ACC112 (cell line): ENCODE measurements at regions not wholly inside any gene's neighbourhood (a gene's known extent, or its start where the extent isn't known, plus 50 kb on each side); places are given as distances from the start of the nearest gene placed in this dataset.

Experiments
- H2AFZ ChIP-seq: fragments of 200-600 bp; sonication (generic); one replicate; pipeline ENCODE4 v1.6.0; 2017; ENCODE audit warnings: antibody characterized with exemption, low read length; ENCODE audit not compliant: unreplicated experiment
- H3K27ac ChIP-seq: fragments of 200-600 bp; sonication (generic); 2 replicates; pipeline ENCODE4 v1.5.1; 2014; ENCODE audit warnings: low read depth, mild to moderate bottlenecking, antibody characterized with exemption, low read length, moderate library complexity
- H3K27me3 ChIP-seq: fragments of 200-600 bp; sonication (generic); 2 replicates; pipeline ENCODE4 v1.6.1; 2014; ENCODE audit warnings: mild to moderate bottlenecking, antibody characterized with exemption, low read length, moderate library complexity, mixed read lengths; ENCODE audit not compliant: insufficient read depth
- H3K36me3 ChIP-seq: fragments of 200-600 bp; sonication (generic); 2 replicates; pipeline ENCODE4 v1.6.1; 2016; ENCODE audit warnings: mild to moderate bottlenecking, antibody characterized with exemption, low read length, moderate library complexity, mixed read lengths; ENCODE audit not compliant: insufficient read depth
- H3K4me1 ChIP-seq: fragments of 200-600 bp; sonication (generic); one replicate; pipeline ENCODE4 v1.6.1; 2016; ENCODE audit warnings: low read length, mixed read lengths; ENCODE audit not compliant: insufficient read depth, unreplicated experiment, control insufficient read depth
- H3K4me3 ChIP-seq: fragments of 200-600 bp; sonication (generic); 2 replicates; pipeline ENCODE4 v1.5.1; 2014; ENCODE audit warnings: mild to moderate bottlenecking, low read depth, low read length
- H3K79me2 ChIP-seq: fragments of 200-600 bp; sonication (generic); one replicate; pipeline ENCODE4 v1.6.0; 2016; ENCODE audit warnings: low read length; ENCODE audit not compliant: control insufficient read depth, unreplicated experiment, insufficient read depth

GRCh38 chr2:75765798-75766197 is 55.1 kb upstream of the GCFC2 start:
- Histone ChIP-seq H3K4me3 (no peak overlapping the region), H3K27ac (no peak overlapping the region), H3K79me2 (no peaks in the 10 kb centered on the region), H2AFZ (no peak overlapping the region), H3K36me3 (no peaks in the 10 kb centered on the region), H3K4me1 (no peaks in the 10 kb centered on the region), H3K27me3 (peaks cover 62% of the 10 kb centered on the region)

- no peak overlapping the region for H3K27ac ChIP-seq
- no peaks in the 10 kb centered on the region for H3K4me1 ChIP-seq
- no peaks in the 10 kb centered on the region for H3K79me2 ChIP-seq
- no peaks in the 10 kb centered on the region for H3K36me3 ChIP-seq
- H3K4me3 ChIP-seq: no peak overlapping the region
- peaks cover 62% of the 10 kb centered on the region for H3K27me3 ChIP-seq
- no peak overlapping the region for H2AFZ ChIP-seq
Measured at GRCh38 chr2:75764611-75765010, 53.9 kb upstream of the GCFC2 start.
